ENCODE measurements at regions not wholly inside any gene's neighbourhood (a gene's known extent, or its start where the extent isn't known, plus 50 kb on each side); places are given as distances from the start of the nearest gene placed in this dataset.

- TF ChIP-seq, protein P1, sequence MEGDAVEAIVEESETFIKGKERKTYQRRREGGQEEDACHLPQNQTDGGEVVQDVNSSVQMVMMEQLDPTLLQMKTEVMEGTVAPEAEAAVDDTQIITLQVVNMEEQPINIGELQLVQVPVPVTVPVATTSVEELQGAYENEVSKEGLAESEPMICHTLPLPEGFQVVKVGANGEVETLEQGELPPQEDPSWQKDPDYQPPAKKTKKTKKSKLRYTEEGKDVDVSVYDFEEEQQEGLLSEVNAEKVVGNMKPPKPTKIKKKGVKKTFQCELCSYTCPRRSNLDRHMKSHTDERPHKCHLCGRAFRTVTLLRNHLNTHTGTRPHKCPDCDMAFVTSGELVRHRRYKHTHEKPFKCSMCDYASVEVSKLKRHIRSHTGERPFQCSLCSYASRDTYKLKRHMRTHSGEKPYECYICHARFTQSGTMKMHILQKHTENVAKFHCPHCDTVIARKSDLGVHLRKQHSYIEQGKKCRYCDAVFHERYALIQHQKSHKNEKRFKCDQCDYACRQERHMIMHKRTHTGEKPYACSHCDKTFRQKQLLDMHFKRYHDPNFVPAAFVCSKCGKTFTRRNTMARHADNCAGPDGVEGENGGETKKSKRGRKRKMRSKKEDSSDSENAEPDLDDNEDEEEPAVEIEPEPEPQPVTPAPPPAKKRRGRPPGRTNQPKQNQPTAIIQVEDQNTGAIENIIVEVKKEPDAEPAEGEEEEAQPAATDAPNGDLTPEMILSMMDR (IDR thresholded peaks at IDR 0.05) = no peak
- TF ChIP-seq POLR2A (IDR thresholded peaks at IDR 0.05) = no peak
Observed at GRCh38 chr15:29467091-29467490, 197.5 kb upstream of the NSMCE3 start.

DNA sequence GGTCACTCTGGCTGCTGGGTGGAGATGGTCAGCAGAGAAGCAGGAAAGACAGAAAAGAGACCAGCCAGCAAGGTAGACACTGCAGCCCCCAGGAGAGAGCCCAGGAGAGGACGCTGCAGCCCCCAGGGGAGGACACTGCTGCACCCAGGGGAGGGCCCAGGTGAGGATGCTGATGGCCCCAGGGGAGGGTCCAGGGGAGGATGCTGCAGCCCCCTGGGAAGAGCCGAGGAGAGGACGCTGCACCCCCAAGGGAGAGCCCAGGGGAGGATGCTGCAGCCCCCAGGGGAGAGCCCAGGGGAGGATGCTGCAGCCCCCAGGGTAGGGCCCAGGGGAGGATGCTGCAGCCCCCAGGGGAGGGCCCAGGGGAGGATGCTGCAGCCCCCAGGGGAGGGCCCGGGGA lies 196.7 kb upstream of the NSMCE3 start:
- DNase-seq (ENCODE audit: low spot score in 2 of 2) = peak in 1 of 2 donors; percentile 31
- 73 to 82% methylated on average over 4 of the region's 4 CpGs for WGBS, 2 donors
- no peak overlapping the region for H3K4me3 ChIP-seq (ENCODE audit: low read depth, poor library complexity, severe bottlenecking)
- intact Hi-C loops (cut with DNase I; ENCODE audit: low total_unique reads) = no loop called here
- TF ChIP-seq, protein P1 (IDR thresholded peaks at IDR 0.05) = no peak
- no peak for TF ChIP-seq POLR2A (IDR thresholded peaks at IDR 0.05)

More at GRCh38 chr15:29467091-29467490, 197.5 kb upstream of the NSMCE3 start:
- peak in 1 of 2 donors; percentile 45 for DNase-seq (ENCODE audit: low spot score in 2 of 2)
- no peak overlapping the region for H3K4me3 ChIP-seq (ENCODE audit: low read depth, poor library complexity, severe bottlenecking)
- 88 to 91% methylated on average over 4 of the region's 4 CpGs for WGBS, 2 donors
- intact Hi-C loops (cut with DNase I; ENCODE audit: low total_unique reads) = no loop called here

DNA sequence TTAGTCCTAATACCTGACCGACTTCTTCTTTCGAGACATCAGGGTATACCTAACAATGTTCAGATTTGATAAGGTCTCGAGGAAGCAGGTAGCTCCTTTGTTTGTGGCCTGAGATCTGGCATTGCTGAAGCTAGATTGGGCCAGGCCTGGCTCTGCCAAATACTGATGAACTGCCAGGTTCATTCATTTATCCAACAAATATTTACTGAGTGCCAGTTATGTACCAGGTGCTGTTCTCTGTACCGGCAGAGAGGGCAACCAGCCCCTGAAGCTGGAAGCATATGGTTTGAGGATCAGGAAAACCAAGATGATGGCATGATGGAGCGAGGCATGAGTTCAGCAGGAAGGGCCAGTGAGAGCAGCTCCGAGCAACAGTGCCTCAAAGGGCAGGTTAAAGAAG lies 196.2 kb upstream of the NSMCE3 start:
- 76 to 79% methylated on average over 6 of the region's 6 CpGs for WGBS, 2 donors
- no peak overlapping the region for H3K4me3 ChIP-seq (ENCODE audit: low read depth, poor library complexity, severe bottlenecking)
- DNase-seq (ENCODE audit: low spot score in 2 of 2) = peak in 1 of 2 donors; percentile 18
- intact Hi-C loops (cut with DNase I; ENCODE audit: low total_unique reads) = no loop called here
- TF ChIP-seq, protein P1 (IDR thresholded peaks at IDR 0.05) = no peak
- TF ChIP-seq POLR2A (IDR thresholded peaks at IDR 0.05) = no peak

GRCh38 chr15:29465196-29465595 lies 195.6 kb upstream of the NSMCE3 start:
- intact Hi-C loops (cut with DNase I; ENCODE audit: low total_unique reads) = no loop called here
- 42 to 45% methylated on average over 3 of the region's 3 CpGs for WGBS, 2 donors
- no peak for TF ChIP-seq POLR2A (IDR thresholded peaks at IDR 0.05)
- TF ChIP-seq, protein P1 (IDR thresholded peaks at IDR 0.05) = no peak
- no peak overlapping the region for H3K4me3 ChIP-seq (ENCODE audit: low read depth, poor library complexity, severe bottlenecking)
- DNase-seq (ENCODE audit: low spot score in 2 of 2) = peak in 1 of 2 donors; percentile 7

DNA sequence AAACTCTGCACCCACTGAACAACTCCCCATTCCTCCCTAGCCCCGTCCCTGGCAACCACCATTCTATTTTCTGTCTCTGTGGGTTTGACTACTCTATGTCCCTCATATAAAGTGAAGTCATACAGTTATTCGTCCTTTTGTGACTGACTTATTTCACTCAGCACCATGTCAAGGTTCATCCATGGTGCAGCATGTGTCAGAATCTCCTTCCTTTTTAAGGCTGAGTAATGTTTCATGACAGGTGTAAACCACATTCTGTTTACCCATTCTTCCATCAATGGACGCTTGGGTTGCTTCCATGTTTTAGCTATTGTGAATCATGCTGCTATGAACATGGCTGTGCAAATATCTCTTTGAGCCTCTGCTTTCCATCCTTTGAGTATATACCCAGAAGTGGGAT lies 192.3 kb upstream of the NSMCE3 start:
- intact Hi-C loops (cut with DNase I; ENCODE audit: low total_unique reads) = no loop called here
- 68 to 86% methylated on average over 3 of the region's 3 CpGs for WGBS, 2 donors
- DNase-seq (ENCODE audit: low spot score in 2 of 2) = no peak

More for the DNA sequence above, 192.3 kb upstream of the NSMCE3 start:
- H3K4me3 ChIP-seq (ENCODE audit: low read depth, poor library complexity, severe bottlenecking) = no peak overlapping the region
- TF ChIP-seq, protein P1 (IDR thresholded peaks at IDR 0.05) = no peak
- TF ChIP-seq POLR2A (IDR thresholded peaks at IDR 0.05) = no peak
